Uterus (tissue), 2 donors: ENCODE measurements at regions not wholly inside any gene's neighbourhood (a gene's known extent, or its start where the extent isn't known, plus 50 kb on each side); places are given as distances from the start of the nearest gene placed in this dataset.

Source experiments
- CTCF ChIP-seq, 4 experiments: fragments of 200-600 bp in 2 of 4; fragments of 450-650 bp in 2 of 4; sonication (generic) in 2 of 4; IDR thresholded peaks; one replicate each; pipeline ENCODE4 v1.5.1; 2016 to 2019; ENCODE audit warnings: antibody characterized with exemption in 4 of 4, mild to moderate bottlenecking in 2 of 4, moderate library complexity in 1 of 4
- POLR2A ChIP-seq, 2 donors: fragments of 450-650 bp; IDR thresholded peaks; one replicate each; pipeline ENCODE4 v1.6.1; 2016; ENCODE audit warnings: antibody characterized with exemption in 2 of 2, mild to moderate bottlenecking in 1 of 2, moderate library complexity in 1 of 2

DNA sequence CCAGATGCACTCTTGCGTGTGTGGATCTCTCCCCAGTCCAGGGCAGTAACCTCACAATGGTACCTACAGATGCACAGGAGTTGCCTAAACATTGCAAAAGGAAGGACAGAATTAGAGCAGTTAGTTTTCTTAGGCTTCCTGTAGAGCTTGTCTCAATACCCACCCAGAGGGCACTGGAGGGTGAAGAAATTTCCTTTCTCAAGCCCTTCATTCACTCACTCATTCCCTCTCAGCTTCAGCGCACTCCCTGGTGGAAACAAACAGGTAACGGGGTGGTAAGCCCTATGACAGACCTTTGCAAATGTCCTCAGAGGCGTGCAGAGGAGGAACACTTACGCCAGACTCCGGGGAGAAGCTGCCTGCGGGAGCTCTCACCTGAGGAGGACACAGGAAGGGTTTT lies 267.4 kb upstream of the HES1 start:
- TF ChIP-seq CTCF (IDR thresholded peaks at IDR 0.05), result no peak
- no peak for TF ChIP-seq POLR2A (IDR thresholded peaks at IDR 0.05)
